B cell (primary cell): ENCODE measurements at regions not wholly inside any gene's neighbourhood (a gene's known extent, or its start where the extent isn't known, plus 50 kb on each side); places are given as distances from the start of the nearest gene placed in this dataset.

Experiments used
- ATAC-seq: fragments of 200-7000 bp; cut with Tn5 transposase; one replicate; pipeline ENCODE4 v1.10.0; 2021; ENCODE audit warnings: low read depth, mild to moderate bottlenecking, moderate number of reproducible peaks, moderate library complexity
- CTCF ChIA-PET: fragments of 350-600 bp; sonication (Branson Sonifier 250); formaldehyde crosslinking; loops from one replicate; lab custom pipeline; 2021; ENCODE audit warnings: antibody characterized with exemption, inconsistent platforms; lab: Charles Lee
- POLR2A ChIA-PET: fragments of 350-600 bp; sonication (Branson Sonifier 250); formaldehyde crosslinking; loops from one replicate; lab custom pipeline; 2021; ENCODE audit warnings: antibody characterized with exemption; lab: Charles Lee
- DNase-seq: peaks from one replicate; pipeline ENCODE4 v3.0.0; 2013
- H2AFZ ChIP-seq: 2 replicates; pipeline ENCODE4 v1.6.1; 2012; ENCODE audit warnings: mild to moderate bottlenecking, low read depth, low read length; ENCODE audit not compliant: insufficient read depth, poor library complexity, severe bottlenecking
- H3K27ac ChIP-seq, 2 donors: 1 replicate in 1 of 2; 2 replicates in 1 of 2; pipeline ENCODE4 v1.5.1; 2012 to 2013; ENCODE audit warnings: low read length in 2 of 2, mild to moderate bottlenecking in 2 of 2, moderate library complexity in 1 of 2
- H3K27me3 ChIP-seq, 4 experiments: fragments of 200-600 bp in 1 of 4; sonication (generic) in 1 of 4; replicated peaks in 1 of 4; 1 replicate in 2 of 4; 2 replicates in 2 of 4; pipeline versions ENCODE4 v1.6.1 to v1.7.0; 2013 to 2016; ENCODE audit warnings: low read length in 3 of 4, mild to moderate bottlenecking in 2 of 4, mixed read lengths in 1 of 4, moderate library complexity in 1 of 4; ENCODE audit not compliant: insufficient read depth in 4 of 4, control insufficient read depth in 3 of 4; ENCODE audit errors: control extremely low read depth in 1 of 4
- H3K36me3 ChIP-seq, 2 experiments: replicated peaks in 1 of 2; 1 replicate in 1 of 2; 2 replicates in 1 of 2; pipeline versions ENCODE4 v1.6.1 to v1.7.1; 2013; ENCODE audit warnings: low read length in 1 of 2; ENCODE audit not compliant: insufficient read depth in 2 of 2, control insufficient read depth in 1 of 2; ENCODE audit errors: control extremely low read depth in 1 of 2, extremely low read depth in 1 of 2
- H3K4me1 ChIP-seq, 2 donors: fragments of 200-600 bp in 1 of 2; sonication (generic) in 1 of 2; 1 replicate in 1 of 2; 2 replicates in 1 of 2; pipeline versions ENCODE4 v1.5.1 to v1.6.1; 2013 to 2017; ENCODE audit warnings: low read length in 2 of 2; ENCODE audit not compliant: control insufficient read depth in 2 of 2, insufficient read depth in 2 of 2
- H3K4me2 ChIP-seq: replicated peaks from 2 replicates; pipeline ENCODE3; 2012; ENCODE audit warnings: mild to moderate bottlenecking, low read depth, low read length; ENCODE audit not compliant: poor library complexity, severe bottlenecking
- H3K4me3 ChIP-seq, 5 experiments: fragments of 200-600 bp in 1 of 5; sonication (generic) in 1 of 5; 1 replicate in 3 of 5; 2 replicates in 2 of 5; pipeline versions ENCODE4 v1.5.1 to v1.7.0; 2011 to 2016; ENCODE audit warnings: low read length in 4 of 5, mild to moderate bottlenecking in 4 of 5, low read depth in 2 of 5, control low read depth in 1 of 5, moderate library complexity in 1 of 5; ENCODE audit not compliant: insufficient read depth in 1 of 5; ENCODE audit errors: control extremely low read depth in 1 of 5, extremely low read depth in 1 of 5
- H3K79me2 ChIP-seq: fragments of 200-600 bp; sonication (generic); one replicate; pipeline ENCODE4 v1.6.0; 2016; ENCODE audit warnings: low read length; ENCODE audit not compliant: control insufficient read depth, insufficient read depth
- H3K9ac ChIP-seq: fragments of 200-600 bp; sonication (generic); 2 replicates; pipeline ENCODE4 v1.6.1; 2017; ENCODE audit warnings: mild to moderate bottlenecking, low read length, moderate library complexity
- H3K9me3 ChIP-seq, 3 donors: one replicate each; pipeline versions ENCODE4 v1.6.1 to v1.7.1; 2013; ENCODE audit warnings: low read length in 2 of 3; ENCODE audit not compliant: control insufficient read depth in 2 of 3, insufficient read depth in 1 of 3; ENCODE audit errors: control extremely low read depth in 1 of 3
- H4K20me1 ChIP-seq: 2 replicates; pipeline ENCODE4 v1.6.0; 2012; ENCODE audit warnings: mild to moderate bottlenecking, low read length; ENCODE audit not compliant: insufficient read depth, control insufficient read depth, poor library complexity, severe bottlenecking
- H3K27ac Mint-ChIP-seq: one replicate; pipeline ENCODE4 v1.8.0; 2021; ENCODE audit warnings: mixed read lengths
- H3K27me3 Mint-ChIP-seq: one replicate; pipeline ENCODE4 v1.8.0; 2021; ENCODE audit warnings: mixed read lengths
- H3K4me1 Mint-ChIP-seq: one replicate; pipeline ENCODE4 v1.8.0; 2021; ENCODE audit warnings: mixed read lengths
- H3K4me3 Mint-ChIP-seq: one replicate; pipeline ENCODE4 v1.8.0; 2021; ENCODE audit warnings: mixed read lengths
- H3K9me3 Mint-ChIP-seq: one replicate; pipeline ENCODE4 v1.8.0; 2022; ENCODE audit warnings: mixed read lengths; ENCODE audit not compliant: insufficient read depth
- CTCF ChIP-seq: fragments of 200-600 bp; IDR thresholded peaks from one replicate; pipeline ENCODE4 v1.8.0; 2022; ENCODE audit warnings: antibody characterized with exemption, mild to moderate bottlenecking
- EZH2 ChIP-seq: IDR thresholded peaks from 2 replicates; pipeline ENCODE4 v1.6.1; 2012; ENCODE audit warnings: borderline replicate concordance, low read depth, mild to moderate bottlenecking, moderate library complexity, low read length; ENCODE audit not compliant: insufficient read depth, poor library complexity, severe bottlenecking
- WGBS: methylation state at CpG from one replicate; pipeline ENCODE4 v1.1.5; 2013; ENCODE audit warnings: missing lambda C conversion rate; ENCODE audit not compliant: insufficient coverage; 5-methylcytosine and 5-hydroxymethylcytosine counted together
- intact Hi-C: fragments of 100-400 bp; cut with micrococcal nuclease; formaldehyde crosslinking; loops from one replicate; pipeline ENCODE4 v1.10.0; 2022

- TF ChIP-seq CTCF: no peak
- TF ChIP-seq EZH2: no peak
- H3K27me3 Mint-ChIP-seq: peaks cover 33% of the 10 kb centered on the region
- DNase-seq: no peak
- CTCF ChIA-PET: interaction anchor here (2.1 kb wide), 1 partner anchor 49 kb away, joined by 6 read pairs; no protein-coding TSS in a partner anchor
- 85% methylated on average over 6 of the region's 7 CpGs for WGBS
- Histone ChIP-seq H3K79me2 (no peaks in the 10 kb centered on the region), H3K27me3 (peaks cover 0 to 15% (median 4%) of the 10 kb centered on the region in 4 experiments), H3K4me1 (no peaks in the 10 kb centered on the region), H3K9ac (no peak overlapping the region), H3K4me2 (no peak overlapping the region), H3K9me3 (peaks cover 0 to 27% (median 0%) of the 10 kb centered on the region in 3 donors), H3K36me3 (no peaks in the 10 kb centered on the region), H3K27ac (no peak overlapping the region), H3K4me3 (no peak overlapping the region), H2AFZ (no peak overlapping the region), H4K20me1 (no peaks in the 10 kb centered on the region)
- intact Hi-C loops: loop anchor here (10.0 kb wide), 1 partner anchor 46 kb away; no protein-coding TSS in a partner anchor
- no peaks in the 10 kb centered on the region for H3K9me3 Mint-ChIP-seq
- no peak overlapping the region for H3K4me3 Mint-ChIP-seq
- H3K27ac Mint-ChIP-seq: no peak overlapping the region
- POLR2A ChIA-PET: no interaction called here
- no peak for ATAC-seq
- H3K4me1 Mint-ChIP-seq: no peaks in the 10 kb centered on the region
Measured at GRCh38 chr3:13141183-13141582, 68.0 kb upstream of the IQSEC1 start.

- CTCF ChIA-PET: interaction anchor here (2.1 kb wide), 1 partner anchor 49 kb away, joined by 6 read pairs; no protein-coding TSS in a partner anchor
- no peak overlapping the region for H2AFZ ChIP-seq
- H4K20me1 ChIP-seq: no peaks in the 10 kb centered on the region
- H3K9ac ChIP-seq: no peak overlapping the region
- ATAC-seq: no peak
- intact Hi-C loops: loop anchor here (10.0 kb wide), 1 partner anchor 46 kb away; no protein-coding TSS in a partner anchor
- TF ChIP-seq EZH2 (no peak), CTCF (no peak)
- H3K9me3 ChIP-seq: peaks cover 0 to 27% (median 0%) of the 10 kb centered on the region in 3 donors
- H3K4me1 ChIP-seq: no peaks in the 10 kb centered on the region
- no peaks in the 10 kb centered on the region for H3K4me1 Mint-ChIP-seq
- H3K27ac Mint-ChIP-seq: no peak overlapping the region
- no peak overlapping the region for H3K4me2 ChIP-seq
- no peak overlapping the region for H3K4me3 ChIP-seq
- peaks cover 0 to 15% (median 4%) of the 10 kb centered on the region in 4 experiments for H3K27me3 ChIP-seq
- peaks cover 34% of the 10 kb centered on the region for H3K27me3 Mint-ChIP-seq
- no peak overlapping the region for H3K27ac ChIP-seq
- DNase-seq: no peak
- no peak overlapping the region for H3K4me3 Mint-ChIP-seq
- no peaks in the 10 kb centered on the region for H3K9me3 Mint-ChIP-seq
- POLR2A ChIA-PET: no interaction called here
- 91% methylated on average over 7 of the region's 7 CpGs for WGBS
- no peaks in the 10 kb centered on the region for H3K79me2 ChIP-seq
- H3K36me3 ChIP-seq: no peaks in the 10 kb centered on the region
Measured at GRCh38 chr3:13140596-13140995, 67.4 kb upstream of the IQSEC1 start.
